ENCODE measurements at regions not wholly inside any gene's neighbourhood (a gene's known extent, or its start where the extent isn't known, plus 50 kb on each side); places are given as distances from the start of the nearest gene placed in this dataset.

DNA sequence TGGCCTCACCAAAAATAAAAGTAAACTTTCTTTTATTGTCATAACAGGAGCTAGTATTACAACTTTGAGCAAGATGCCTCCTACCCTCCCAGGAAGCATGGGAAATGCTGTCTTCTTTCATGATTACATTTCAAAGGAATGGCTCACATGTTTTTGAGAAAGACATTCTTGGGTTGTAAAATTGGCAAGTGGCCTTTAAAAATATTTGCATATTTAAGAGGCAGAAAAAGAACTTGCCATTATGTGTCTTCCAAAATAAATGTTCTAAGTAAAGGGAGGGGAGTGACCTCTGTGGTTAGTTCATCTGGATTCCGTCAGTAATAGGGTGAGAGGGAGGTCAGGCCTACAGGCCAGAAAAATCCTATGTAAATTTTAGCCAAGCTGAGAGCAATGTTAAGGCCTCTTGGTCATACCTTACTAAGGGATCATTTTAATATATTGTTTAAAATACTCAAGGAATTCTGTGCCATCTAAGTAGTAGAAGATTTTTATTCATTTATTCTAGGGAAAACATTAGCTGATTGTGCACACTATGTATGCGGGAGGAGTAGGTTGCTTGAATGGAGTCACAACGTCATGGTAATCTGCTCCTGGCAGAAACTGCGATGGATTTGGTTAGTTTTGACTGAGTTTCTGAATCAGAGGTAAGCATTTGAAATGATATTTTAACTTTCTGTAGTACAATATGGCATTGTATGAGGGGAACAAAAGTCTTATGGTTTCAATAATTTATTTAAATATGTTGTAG lies 1485.7 kb upstream of the CDH9 start (continued):
- TF ChIP-seq, protein P1, sequence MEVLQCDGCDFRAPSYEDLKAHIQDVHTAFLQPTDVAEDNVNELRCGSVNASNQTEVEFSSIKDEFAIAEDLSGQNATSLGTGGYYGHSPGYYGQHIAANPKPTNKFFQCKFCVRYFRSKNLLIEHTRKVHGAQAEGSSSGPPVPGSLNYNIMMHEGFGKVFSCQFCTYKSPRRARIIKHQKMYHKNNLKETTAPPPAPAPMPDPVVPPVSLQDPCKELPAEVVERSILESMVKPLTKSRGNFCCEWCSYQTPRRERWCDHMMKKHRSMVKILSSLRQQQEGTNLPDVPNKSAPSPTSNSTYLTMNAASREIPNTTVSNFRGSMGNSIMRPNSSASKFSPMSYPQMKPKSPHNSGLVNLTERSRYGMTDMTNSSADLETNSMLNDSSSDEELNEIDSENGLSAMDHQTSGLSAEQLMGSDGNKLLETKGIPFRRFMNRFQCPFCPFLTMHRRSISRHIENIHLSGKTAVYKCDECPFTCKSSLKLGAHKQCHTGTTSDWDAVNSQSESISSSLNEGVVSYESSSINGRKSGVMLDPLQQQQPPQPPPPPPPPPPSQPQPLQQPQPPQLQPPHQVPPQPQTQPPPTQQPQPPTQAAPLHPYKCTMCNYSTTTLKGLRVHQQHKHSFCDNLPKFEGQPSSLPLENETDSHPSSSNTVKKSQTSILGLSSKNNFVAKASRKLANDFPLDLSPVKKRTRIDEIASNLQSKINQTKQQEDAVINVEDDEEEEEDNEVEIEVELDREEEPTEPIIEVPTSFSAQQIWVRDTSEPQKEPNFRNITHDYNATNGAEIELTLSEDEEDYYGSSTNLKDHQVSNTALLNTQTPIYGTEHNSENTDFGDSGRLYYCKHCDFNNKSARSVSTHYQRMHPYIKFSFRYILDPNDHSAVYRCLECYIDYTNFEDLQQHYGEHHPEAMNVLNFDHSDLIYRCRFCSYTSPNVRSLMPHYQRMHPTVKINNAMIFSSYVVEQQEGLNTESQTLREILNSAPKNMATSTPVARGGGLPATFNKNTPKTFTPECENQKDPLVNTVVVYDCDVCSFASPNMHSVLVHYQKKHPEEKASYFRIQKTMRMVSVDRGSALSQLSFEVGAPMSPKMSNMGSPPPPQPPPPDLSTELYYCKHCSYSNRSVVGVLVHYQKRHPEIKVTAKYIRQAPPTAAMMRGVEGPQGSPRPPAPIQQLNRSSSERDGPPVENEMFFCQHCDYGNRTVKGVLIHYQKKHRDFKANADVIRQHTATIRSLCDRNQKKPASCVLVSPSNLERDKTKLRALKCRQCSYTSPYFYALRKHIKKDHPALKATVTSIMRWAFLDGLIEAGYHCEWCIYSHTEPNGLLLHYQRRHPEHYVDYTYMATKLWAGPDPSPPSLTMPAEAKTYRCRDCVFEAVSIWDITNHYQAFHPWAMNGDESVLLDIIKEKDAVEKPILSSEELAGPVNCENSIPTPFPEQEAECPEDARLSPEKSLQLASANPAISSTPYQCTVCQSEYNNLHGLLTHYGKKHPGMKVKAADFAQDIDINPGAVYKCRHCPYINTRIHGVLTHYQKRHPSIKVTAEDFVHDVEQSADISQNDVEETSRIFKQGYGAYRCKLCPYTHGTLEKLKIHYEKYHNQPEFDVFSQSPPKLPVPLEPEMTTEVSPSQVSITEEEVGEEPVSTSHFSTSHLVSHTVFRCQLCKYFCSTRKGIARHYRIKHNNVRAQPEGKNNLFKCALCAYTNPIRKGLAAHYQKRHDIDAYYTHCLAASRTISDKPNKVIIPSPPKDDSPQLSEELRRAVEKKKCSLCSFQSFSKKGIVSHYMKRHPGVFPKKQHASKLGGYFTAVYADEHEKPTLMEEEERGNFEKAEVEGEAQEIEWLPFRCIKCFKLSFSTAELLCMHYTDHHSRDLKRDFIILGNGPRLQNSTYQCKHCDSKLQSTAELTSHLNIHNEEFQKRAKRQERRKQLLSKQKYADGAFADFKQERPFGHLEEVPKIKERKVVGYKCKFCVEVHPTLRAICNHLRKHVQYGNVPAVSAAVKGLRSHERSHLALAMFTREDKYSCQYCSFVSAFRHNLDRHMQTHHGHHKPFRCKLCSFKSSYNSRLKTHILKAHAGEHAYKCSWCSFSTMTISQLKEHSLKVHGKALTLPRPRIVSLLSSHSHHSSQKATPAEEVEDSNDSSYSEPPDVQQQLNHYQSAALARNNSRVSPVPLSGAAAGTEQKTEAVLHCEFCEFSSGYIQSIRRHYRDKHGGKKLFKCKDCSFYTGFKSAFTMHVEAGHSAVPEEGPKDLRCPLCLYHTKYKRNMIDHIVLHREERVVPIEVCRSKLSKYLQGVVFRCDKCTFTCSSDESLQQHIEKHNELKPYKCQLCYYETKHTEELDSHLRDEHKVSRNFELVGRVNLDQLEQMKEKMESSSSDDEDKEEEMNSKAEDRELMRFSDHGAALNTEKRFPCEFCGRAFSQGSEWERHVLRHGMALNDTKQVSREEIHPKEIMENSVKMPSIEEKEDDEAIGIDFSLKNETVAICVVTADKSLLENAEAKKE (CRISPR knock-in tag; IDR thresholded peaks at IDR 0.05), result no peak
- no peak for TF ChIP-seq STAT1 (IDR thresholded peaks at IDR 0.05; ENCODE audit: unreplicated experiment)
- TF ChIP-seq NANOG (IDR thresholded peaks at IDR 0.05; ENCODE audit: borderline replicate concordance), result peak; percentile 9; the same call in 1 of the 2 replicates

DNA sequence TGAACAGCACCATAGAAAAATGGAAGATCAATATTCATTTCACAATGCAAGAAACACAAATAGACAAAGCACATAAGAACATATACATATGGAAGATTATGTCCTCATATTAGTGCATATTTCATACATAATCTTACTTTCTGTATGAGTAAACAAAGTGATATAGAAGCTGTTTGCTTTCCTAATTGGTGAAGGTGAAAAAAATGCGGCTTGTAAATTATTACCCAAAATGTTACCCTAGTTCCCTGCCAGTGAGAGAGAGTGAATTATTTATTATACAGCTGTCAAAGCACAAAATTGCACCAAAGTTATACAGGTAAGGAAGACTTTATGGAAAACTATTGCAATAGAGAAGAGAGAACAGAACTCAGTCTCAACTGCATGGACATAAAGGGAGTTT lies 1485.0 kb upstream of the CDH9 start:
- Histone ChIP-seq H3K79me2 (replicated peaks; ENCODE audit: insufficient read depth) (no peaks in the 10 kb centered on the region), H3K4me1 (ENCODE audit: insufficient read depth) (no peaks in the 10 kb centered on the region), H3K27ac (ENCODE audit: low read depth) (no peak overlapping the region), H3K36me3 (ENCODE audit: insufficient read depth) (no peaks in the 10 kb centered on the region), H2AFZ (no peak overlapping the region), H3K27me3 (ENCODE audit: insufficient read depth) (no peaks in the 10 kb centered on the region), H3K9me2 (ENCODE audit: insufficient read depth) (no peaks in the 10 kb centered on the region), H3K4me3 (no peak overlapping the region), H4K20me1 (replicated peaks; ENCODE audit: insufficient read depth) (no peaks in the 10 kb centered on the region), H3K4me2 (0 out of 2 replicates have a peak overlapping the region, but pooled peaks have one; percentile 11), H3F3A (replicated peaks; ENCODE audit: low read depth) (no peaks in the 10 kb centered on the region)
- no peak for ATAC-seq
- Mint-ChIP-seq H3K4me1 (peaks cover 8% of the 10 kb centered on the region), H3K4me3 (no peak overlapping the region), H3K27me3 (ENCODE audit: insufficient read depth, low read depth, poor library complexity) (peaks cover 2% of the 10 kb centered on the region), H3K9me3 (peaks cover 22% of the 10 kb centered on the region), H3K27ac (no peak overlapping the region), H3K36me3 (ENCODE audit: low read depth) (peaks cover 20% of the 10 kb centered on the region; the same call in 2 of the 3 replicates)
- DNase-seq (ENCODE audit: low spot score), result no peak
- no peak for TF ChIP-seq JUNB (IDR thresholded peaks at IDR 0.05; ENCODE audit: unreplicated experiment)
- TF ChIP-seq, protein P2, sequence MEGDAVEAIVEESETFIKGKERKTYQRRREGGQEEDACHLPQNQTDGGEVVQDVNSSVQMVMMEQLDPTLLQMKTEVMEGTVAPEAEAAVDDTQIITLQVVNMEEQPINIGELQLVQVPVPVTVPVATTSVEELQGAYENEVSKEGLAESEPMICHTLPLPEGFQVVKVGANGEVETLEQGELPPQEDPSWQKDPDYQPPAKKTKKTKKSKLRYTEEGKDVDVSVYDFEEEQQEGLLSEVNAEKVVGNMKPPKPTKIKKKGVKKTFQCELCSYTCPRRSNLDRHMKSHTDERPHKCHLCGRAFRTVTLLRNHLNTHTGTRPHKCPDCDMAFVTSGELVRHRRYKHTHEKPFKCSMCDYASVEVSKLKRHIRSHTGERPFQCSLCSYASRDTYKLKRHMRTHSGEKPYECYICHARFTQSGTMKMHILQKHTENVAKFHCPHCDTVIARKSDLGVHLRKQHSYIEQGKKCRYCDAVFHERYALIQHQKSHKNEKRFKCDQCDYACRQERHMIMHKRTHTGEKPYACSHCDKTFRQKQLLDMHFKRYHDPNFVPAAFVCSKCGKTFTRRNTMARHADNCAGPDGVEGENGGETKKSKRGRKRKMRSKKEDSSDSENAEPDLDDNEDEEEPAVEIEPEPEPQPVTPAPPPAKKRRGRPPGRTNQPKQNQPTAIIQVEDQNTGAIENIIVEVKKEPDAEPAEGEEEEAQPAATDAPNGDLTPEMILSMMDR (conservative IDR thresholded peaks at IDR 0.05; ENCODE audit: low read depth in 2 of 2), result no peak

All from GM23338 (cell line).